Colonic mucosa (tissue), 4 donors: ENCODE measurements at regions not wholly inside any gene's neighbourhood (a gene's known extent, or its start where the extent isn't known, plus 50 kb on each side); places are given as distances from the start of the nearest gene placed in this dataset.

ENCODE experiments used
- DNase-seq: peaks from one replicate; pipeline ENCODE4 v3.0.0-alpha.2; 2020
- H3K27ac ChIP-seq: fragments of 200-600 bp; one replicate; pipeline ENCODE4 v1.8.0; 2021
- H3K27me3 ChIP-seq: fragments of 200-600 bp; one replicate; pipeline ENCODE4 v1.8.0; 2021
- H3K36me3 ChIP-seq: fragments of 200-600 bp; one replicate; pipeline ENCODE4 v1.8.0; 2021
- H3K4me1 ChIP-seq: fragments of 200-600 bp; one replicate; pipeline ENCODE4 v1.8.0; 2021; ENCODE audit warnings: mild to moderate bottlenecking
- H3K4me3 ChIP-seq: fragments of 200-600 bp; one replicate; pipeline ENCODE4 v1.8.0; 2021
- H3K9ac ChIP-seq, 2 donors: one replicate each; pipeline ENCODE4 v1.7.0; 2013; ENCODE audit warnings: control low read depth in 2 of 2, low read depth in 2 of 2, low read length in 2 of 2
- H3K9me3 ChIP-seq: fragments of 200-600 bp; one replicate; pipeline ENCODE4 v1.8.0; 2021
- CTCF ChIP-seq: fragments of 200-600 bp; IDR thresholded peaks from one replicate; pipeline ENCODE4 v1.8.0; 2022; ENCODE audit warnings: antibody characterized with exemption, mild to moderate bottlenecking
- intact Hi-C: fragments of 100-400 bp; cut with DNase I; formaldehyde crosslinking; loops from one replicate; pipeline ENCODE4 v1.14.1; 2022
- donor health status: healthy.
- donor health status: DM: no; HTN: no; CAD: no.
- donor health status: DM: no; HTN: no; CAD: no.

- H3K27ac ChIP-seq, result no peak overlapping the region
- intact Hi-C loops, result no loop called here
- H3K4me1 ChIP-seq, result no peaks in the 10 kb centered on the region
- no peak for DNase-seq
- no peaks in the 10 kb centered on the region for H3K27me3 ChIP-seq
- H3K9ac ChIP-seq, result no peak overlapping the region
- no peaks in the 10 kb centered on the region for H3K9me3 ChIP-seq
- H3K4me3 ChIP-seq, result no peak overlapping the region
- no peaks in the 10 kb centered on the region for H3K36me3 ChIP-seq
- TF ChIP-seq CTCF, result no peak
These were observed 123.3 kb upstream of the SLIT3 start for GRCh38 chr5:169424279-169424655.

GRCh38 chr5:169423580-169424278 lies 122.8 kb upstream of the SLIT3 start:
- H3K27ac ChIP-seq, result no peak overlapping the region
- no peak for TF ChIP-seq CTCF
- H3K4me1 ChIP-seq, result no peaks in the 10 kb centered on the region
- no peak for DNase-seq
- intact Hi-C loops, result no loop called here
- no peaks in the 10 kb centered on the region for H3K9me3 ChIP-seq
- no peak overlapping the region for H3K4me3 ChIP-seq
- H3K9ac ChIP-seq, result no peak overlapping the region
- H3K36me3 ChIP-seq, result no peaks in the 10 kb centered on the region
- no peaks in the 10 kb centered on the region for H3K27me3 ChIP-seq

- no peak for TF ChIP-seq CTCF
- H3K9ac ChIP-seq, result no peak overlapping the region
- no peaks in the 10 kb centered on the region for H3K27me3 ChIP-seq
- H3K27ac ChIP-seq, result no peak overlapping the region
- intact Hi-C loops, result no loop called here
- no peaks in the 10 kb centered on the region for H3K4me1 ChIP-seq
- DNase-seq, result no peak
- no peaks in the 10 kb centered on the region for H3K9me3 ChIP-seq
- H3K4me3 ChIP-seq, result no peak overlapping the region
- no peaks in the 10 kb centered on the region for H3K36me3 ChIP-seq
These were observed 121.1 kb upstream of the SLIT3 start for GRCh38 chr5:169422087-169422486.

- no peak for DNase-seq
- Histone ChIP-seq H3K9ac (no peak overlapping the region), H3K4me1 (no peaks in the 10 kb centered on the region), H3K36me3 (no peaks in the 10 kb centered on the region), H3K9me3 (no peaks in the 10 kb centered on the region), H3K4me3 (no peak overlapping the region), H3K27ac (no peak overlapping the region), H3K27me3 (no peaks in the 10 kb centered on the region)
- intact Hi-C loops, result no loop called here
- no peak for TF ChIP-seq CTCF
These were observed 120.7 kb upstream of the SLIT3 start for GRCh38 chr5:169421677-169422076.

- H3K27me3 ChIP-seq, result no peaks in the 10 kb centered on the region
- no peak for TF ChIP-seq CTCF
- H3K9ac ChIP-seq, result no peak overlapping the region
- no peak overlapping the region for H3K27ac ChIP-seq
- H3K4me1 ChIP-seq, result no peaks in the 10 kb centered on the region
- DNase-seq, result no peak
- intact Hi-C loops, result no loop called here
- no peaks in the 10 kb centered on the region for H3K36me3 ChIP-seq
- H3K4me3 ChIP-seq, result no peak overlapping the region
- H3K9me3 ChIP-seq, result no peaks in the 10 kb centered on the region
These were observed 116.7 kb upstream of the SLIT3 start for GRCh38 chr5:169417676-169418075.
